NCI-H524 (cell line): ENCODE measurements at regions not wholly inside any gene's neighbourhood (a gene's known extent, or its start where the extent isn't known, plus 50 kb on each side); places are given as distances from the start of the nearest gene placed in this dataset.

Experiments
- DNase-seq, 2 experiments: peaks; one replicate each; lab custom pipeline; 2025; lab: John Stamatoyannopoulos, UW

DNA sequence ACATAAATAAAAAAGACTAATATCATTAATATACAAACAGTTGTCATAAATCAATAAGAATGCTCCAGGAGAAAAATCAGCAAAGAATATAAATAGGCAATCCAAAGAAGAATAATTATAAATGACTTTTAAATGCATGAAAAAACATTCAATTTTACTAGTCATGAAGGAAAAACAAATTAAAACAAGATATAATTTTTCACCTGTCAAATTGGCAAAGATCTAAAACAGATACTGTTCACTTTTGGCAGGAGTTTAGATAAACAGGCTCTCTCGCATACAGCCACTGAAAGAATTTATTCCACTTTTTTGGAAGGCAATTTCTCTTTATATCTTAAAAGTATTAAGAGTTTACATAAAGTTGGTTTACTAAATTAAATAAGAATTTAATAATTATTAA is 176.8 kb upstream of the SETBP1 start:
- DNase-seq: no peak

DNA sequence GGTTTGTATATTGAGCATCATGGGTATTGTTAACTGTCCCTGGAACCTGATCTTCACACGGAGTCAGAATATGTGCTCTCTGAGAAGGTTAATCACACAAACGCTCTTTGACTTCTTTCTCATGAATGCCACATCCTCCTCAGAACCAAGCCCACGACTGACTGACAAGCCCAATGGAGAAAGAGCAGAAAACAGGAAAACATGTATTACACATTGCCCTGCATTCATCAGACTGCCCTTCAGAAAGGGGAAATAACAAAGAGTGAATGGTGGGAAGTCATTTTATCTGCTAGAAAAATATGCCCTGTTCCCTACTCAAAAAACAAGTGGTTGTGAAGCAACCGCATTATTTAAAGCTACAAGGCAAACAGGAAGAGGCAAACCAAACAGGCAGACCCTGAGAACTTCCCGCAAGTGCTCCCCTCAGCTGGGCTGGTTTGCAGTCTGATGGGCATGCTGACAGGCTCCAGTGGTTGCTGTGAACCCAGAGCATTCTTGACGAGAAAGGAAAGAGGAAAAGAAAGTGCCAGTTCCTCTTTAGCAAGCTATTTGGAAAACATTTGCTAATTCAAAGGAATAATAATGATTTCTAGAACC is 172.9 kb upstream of the SETBP1 start:
- DNase-seq: no peak

DNA sequence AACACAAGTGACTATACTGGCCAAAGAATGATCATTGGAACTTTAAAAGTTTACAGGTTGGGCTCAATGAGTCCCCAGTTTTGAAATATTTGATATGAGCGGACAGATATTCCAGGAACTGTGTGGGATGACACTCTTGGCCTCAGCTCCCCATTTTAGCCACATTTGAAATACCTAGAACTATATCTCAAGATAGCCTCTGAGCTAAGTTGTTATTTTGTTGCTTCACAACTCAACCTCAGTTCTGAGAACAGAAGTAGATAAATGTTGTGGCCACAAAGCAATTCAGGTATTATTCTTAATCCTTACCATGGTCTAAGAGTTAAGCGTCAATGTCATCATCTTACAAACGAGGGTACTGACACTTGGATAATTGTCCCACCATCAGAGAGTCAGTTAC is 172.2 kb upstream of the SETBP1 start:
- no peak for DNase-seq

DNA sequence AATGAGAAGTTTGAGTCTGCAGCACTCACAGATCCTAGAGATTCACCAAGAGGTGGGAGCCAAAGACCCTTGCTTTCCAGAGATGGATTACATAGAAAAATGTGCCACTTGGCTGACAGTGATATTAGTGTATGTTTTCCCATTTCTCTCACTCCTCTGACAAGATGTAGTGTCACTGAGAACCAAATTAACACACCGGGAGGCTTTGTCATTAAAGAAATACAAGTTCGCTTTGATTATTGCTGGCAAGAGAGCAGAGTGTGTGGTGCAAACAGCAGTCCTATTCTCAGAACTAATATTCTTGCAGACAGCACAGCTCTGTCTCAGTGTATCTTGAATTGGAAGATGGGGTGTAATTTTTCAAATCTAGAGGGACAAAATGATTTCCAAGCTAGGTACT is 171.6 kb upstream of the SETBP1 start:
- DNase-seq: no peak

DNA sequence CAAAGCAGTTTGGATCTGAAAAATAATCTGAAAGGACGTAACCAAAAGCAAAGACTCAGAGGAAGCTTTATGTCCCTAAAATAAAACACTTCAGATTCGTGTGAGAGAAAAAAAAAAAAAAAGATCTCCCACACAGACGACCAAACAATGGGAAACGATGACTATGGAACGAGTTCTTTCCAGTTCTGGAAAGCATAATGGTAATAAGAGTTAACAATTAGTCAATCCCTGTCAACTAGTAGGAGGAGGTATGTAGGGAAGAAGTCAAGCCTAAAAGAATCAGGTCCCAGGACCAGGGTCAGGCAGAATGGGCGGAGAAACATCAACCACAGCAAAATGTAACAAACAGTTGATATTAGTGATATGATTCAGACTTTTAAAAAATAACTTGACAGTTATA is 170.3 kb upstream of the SETBP1 start:
- DNase-seq: no peak

DNA sequence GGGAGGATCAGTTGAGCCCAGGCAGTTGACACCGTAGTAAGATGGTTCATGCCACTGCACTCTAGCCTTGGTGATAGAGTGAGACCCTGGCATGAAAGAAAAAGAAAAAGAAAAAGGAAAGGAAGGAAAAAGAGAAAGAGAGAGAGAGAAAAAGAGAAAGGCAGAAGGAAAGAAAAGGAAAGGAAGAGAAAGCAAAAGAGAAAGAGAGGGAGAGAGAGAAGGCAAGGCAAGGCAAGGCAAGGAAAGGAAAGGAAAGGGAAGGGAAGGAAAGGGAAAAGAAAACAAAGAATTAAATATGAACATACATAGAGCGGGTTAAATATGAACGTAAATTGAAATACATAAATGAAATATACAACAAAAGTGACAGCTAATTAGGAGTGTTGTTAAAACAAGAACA is 167.5 kb upstream of the SETBP1 start:
- no peak for DNase-seq

DNA sequence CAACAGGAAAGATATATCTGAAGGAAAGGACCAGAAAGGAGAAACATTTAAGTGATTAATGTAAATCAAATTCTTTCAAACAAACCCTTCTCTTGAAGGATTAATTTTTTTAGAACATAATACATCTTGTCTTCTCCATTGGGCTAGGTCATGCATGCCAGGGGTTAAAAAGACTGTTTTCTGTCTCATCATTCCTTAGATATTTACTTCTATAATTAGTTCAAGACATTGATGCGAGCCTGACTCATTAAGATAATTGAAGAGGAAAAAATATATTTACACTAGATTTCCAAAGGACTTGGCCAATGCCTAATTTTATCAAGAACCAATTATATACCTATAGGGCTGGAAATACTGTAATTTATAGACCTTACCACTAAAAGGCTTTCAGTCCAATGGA is 166.6 kb upstream of the SETBP1 start:
- DNase-seq: no peak

DNA sequence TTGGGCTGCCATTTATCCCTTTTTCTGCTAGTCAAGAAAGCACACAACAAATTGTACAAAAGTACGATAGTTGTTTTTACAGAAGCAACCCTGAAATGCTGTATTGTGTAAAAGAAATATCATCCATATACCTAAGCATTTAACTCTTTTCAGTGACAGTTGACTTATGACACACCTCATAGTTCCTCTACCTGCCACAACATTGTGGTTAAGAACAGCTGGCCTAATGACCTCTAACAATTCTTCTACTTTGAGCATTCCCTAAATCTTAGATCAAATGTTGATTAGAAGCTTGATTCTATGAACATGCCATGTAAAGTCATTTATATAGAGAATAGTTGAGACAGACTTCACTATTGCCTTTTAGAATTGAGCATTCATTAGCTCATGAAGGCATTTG is 165.9 kb upstream of the SETBP1 start:
- no peak for DNase-seq

DNA sequence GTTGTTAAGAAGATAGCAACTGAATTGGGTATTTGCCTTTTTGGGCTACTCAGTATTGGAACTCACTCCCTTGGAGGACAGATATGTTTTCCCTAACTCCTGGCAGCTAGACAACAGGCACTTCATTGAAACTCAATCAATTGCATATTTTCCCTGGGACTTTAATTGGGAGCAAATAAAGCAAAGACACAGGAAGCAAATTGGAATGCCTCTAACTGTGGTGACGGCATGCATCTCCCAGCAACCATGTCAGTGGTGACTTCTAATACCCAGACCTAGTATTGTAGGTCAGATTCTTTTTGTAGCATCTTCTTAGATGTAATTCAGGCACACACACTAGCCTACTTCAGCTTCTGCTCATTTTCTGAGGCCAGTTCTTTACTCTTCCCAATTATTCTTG is 164.2 kb upstream of the SETBP1 start:
- no peak for DNase-seq

DNA sequence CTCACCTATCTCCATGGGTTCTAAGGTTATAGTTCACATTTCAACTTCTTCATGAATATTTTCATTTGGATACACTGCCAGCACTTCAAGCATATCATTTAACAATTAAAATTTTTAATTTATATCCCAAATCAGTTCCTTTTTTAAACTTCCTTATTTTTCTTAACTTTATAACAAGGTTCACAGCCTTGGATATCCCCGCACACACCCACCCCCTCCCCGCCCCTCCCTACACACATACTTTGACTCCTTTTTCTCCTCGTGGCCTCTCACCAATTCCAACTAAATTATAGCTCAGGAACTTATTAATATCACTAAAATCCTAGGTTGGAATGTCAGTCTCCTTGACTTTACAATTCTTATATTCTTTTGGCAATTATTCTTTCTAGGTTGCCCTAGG is 163.6 kb upstream of the SETBP1 start:
- no peak for DNase-seq

DNA sequence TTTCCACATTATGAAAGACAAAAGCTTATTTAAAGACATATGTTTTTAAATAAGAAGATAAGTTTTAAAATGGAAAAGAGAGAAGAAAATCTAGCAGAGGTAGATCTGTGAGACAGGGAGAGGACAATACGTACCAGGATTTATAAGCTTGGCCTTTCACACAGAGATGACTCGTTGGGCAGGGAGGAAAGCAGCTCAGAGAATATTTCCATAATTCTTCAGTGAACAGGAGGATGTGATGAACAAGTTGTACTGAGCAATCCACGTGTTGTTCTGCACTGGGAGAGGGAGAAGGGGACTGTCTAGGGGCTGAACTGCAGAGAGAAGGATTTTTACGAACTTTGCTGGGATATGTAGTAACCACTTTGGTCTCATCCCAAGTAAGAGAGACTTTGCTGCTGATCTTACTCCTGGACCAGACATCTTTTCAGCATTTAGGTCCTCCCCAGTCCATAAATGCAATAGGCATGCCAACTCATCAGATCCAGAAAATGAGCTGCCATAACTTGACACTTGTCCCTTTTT is 162.5 kb upstream of the SETBP1 start:
- no peak for DNase-seq

DNA sequence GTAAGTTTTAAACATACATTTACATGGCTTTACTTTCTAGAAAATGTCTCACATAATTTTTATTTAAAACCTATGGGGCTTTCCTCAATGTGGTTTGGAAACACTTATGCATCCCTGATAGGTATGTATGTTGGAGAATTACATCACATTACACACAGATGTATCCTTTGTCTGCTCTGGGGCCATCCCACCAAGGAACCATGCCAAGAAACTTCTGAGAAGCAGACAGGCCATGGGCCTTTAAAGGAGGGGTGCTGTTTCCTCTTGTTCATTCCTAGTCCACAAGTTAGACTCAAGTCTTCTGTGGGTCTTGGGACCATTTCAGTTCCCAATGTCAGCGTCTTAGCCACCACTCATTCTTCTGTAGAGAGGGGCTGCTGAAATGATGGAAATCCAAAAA is 162.0 kb upstream of the SETBP1 start:
- no peak for DNase-seq

DNA sequence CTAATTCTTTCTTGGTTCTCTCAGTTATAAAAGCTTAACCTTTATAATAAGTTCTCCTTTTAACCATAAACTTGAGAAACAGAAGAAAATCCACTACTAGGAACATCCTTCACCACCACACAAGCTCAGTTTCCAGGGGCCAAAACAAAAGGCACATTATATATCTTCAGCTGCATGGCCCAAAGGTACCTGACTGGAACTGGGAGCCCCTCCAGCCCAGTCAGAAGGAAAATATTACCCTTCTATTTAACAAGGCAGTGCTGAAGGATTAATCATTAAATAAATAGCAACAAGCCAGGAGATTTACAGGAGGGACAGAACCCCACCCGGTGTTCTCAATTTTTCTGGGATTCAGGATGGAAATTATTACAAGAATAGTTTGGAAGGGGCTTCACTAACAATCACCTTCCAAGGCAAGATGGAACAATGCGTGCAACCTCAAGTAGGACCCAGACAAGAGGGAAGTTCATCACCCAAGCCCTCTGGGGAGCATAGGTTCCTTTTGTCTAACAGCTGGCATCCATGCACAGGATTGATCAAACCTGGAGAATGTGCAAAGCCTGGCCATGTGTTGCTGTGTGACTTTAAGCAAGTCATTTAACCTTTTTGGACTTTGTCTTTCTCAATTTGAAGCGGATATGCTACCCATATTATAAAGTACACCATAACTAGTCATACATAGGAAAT is 159.6 kb upstream of the SETBP1 start:
- no peak for DNase-seq

DNA sequence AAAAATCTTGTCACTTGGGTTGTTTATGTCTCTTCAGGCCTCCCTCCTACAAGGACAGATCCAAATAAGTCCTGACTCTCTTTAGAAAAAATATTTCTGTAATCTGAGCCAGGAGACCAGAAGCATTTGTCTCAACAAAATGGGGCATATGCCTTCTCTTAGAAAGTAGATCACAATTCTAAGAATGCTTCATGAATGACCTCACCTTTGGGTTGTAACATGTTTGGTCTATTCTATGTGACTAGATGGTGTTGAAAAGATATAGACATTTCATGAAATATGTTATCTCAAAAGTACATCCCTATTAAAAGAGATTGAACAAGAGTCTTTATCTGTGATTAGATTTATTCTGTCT is 159.0 kb upstream of the SETBP1 start:
- DNase-seq: no peak

DNA sequence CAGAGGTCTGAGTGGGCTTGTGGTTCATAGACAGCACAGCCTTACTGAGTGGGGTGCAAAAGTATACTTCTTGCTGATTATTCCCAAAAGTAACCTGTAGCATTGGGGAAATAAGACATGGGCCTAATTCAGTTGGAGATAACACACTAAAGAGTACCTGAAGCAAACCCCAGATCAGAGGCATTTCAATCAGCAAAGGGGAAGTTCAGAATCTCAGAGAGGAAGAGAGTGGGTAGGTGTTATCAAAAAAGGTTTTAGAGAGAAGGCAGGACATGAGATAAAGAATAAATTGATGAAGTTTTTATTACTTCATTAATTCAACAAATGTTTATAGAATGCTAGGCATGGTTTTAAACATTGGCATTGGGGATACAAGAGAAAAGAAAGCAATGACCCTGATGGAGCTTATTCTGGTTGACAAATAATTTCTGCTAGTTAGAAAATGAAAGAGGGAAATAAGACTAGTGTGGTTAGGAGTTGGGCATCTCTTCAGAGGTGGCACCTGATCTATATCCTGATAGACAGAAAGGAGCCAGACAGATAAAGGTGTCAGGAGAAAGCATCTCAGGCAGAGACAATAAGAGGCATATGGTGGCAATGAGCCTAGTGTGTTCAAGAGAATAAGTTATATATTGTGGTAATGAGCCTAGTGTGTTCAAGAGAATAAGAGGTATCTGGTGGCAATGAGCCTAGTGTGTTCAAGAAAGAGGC is 153.8 kb upstream of the SETBP1 start:
- no peak for DNase-seq

DNA sequence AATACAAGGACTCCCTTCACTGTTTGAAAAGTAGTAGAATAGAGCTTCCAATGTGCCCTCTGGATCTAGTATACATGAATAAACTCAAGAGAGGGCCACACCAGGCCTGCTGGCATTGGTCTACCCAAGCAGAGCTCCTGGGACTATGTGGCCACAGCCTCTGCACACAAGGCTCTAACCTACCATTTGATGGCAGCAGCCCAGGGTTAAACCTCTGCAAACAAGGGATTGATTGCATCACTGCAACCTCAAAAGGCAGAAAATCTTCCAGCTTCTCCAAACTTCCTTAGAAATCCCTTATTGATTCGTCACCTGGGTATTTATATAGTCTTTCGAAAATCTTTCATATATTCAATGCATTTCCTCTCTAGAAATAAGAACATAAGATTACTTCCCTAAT is 147.6 kb upstream of the SETBP1 start:
- no peak for DNase-seq

DNA sequence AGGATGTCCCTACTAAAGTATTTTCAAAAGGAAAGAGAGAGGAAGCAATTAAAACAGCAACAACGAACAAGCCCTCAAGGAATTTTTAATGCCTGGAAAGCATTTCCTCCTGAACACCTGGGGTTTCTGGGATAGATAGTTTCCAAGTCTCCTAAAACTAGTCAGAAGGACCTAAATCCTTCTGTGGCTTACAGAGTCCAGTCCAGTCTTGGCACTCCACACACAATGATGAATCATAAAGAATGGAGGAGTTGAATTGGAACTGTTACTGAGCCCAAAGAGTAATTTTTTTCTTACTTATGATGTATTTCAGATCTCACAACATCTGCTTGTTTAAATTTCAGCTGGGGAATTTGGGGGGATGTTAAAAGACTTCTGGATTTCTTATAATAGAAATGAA is 144.6 kb upstream of the SETBP1 start:
- no peak for DNase-seq

DNA sequence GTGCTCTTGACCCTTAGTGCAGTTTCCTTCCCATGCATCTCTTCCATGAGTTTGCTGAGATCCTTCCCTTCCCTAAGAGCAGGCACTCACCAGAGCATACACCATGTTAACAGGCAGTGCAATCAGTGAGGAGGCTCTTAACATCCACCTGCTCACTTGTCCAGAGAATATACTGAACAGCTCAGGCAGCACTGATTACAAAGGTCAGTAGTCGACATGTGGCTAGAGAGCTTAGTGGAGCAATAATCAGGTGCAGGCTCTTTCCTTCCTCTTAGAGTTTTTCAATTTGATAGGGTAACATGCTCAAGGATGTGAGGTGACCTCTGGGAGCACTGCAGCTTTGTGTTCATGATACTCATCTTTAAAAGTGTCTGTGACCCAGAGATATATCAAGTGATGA is 144.1 kb upstream of the SETBP1 start:
- peak in 1 of 2 experiments; percentile 52 for DNase-seq

DNA sequence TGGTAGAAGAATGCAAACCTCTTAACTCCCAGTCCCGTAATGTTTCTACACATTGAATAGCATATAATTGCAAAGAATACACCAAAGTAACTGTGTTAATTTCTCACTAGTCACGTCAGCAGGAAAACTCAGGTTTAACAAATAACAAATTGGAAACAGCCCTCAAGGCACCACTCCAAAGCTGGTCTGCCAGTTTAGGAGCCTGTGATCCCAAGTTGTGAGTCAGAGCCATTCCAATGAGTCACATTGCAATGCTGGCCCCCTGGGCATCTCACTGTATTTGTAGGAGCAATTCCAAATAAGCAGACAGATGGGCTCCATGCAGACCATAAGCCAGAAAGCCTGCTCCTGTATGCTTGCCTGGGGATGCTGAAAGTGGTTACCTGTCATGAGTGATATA is 143.2 kb upstream of the SETBP1 start:
- peak in 1 of 2 experiments; percentile 26 for DNase-seq

DNA sequence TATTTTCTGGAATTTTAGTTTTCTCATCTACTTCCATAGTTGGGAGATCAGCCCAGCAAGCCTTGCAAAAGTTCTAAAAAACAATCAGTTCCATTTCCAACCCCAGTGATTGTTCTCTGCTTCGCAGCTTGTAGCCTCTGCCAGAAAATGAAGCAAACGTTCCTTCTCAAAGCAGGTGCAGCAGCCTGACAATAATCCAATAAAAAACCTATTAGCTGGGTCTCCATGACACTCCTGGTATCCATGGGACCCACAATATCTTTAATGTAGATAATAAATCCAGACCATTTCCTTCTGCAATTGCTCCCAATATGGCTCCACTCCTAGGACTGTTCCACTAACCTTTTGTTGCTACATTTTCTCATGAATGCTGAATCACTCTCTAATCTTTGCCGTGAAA is 140.8 kb upstream of the SETBP1 start:
- DNase-seq: no peak

DNA sequence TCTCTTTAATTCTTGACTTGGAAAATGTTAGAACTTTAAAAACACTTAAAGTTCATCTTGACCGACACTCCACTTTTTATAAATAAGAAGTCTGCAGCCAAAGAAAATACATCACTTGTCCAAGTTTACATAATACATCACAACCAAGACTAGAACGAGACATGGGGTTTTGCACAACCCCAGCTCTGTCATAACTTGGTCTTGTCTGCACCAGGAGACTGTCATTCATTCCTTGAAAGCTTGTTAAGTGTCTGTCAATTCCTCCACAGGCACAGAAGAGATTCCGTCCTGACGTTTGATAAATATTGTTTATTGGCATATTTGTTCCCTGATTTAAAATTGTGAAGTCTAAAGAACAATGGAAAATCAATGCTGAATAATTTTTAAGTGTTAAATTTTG is 139.5 kb upstream of the SETBP1 start:
- no peak for DNase-seq

DNA sequence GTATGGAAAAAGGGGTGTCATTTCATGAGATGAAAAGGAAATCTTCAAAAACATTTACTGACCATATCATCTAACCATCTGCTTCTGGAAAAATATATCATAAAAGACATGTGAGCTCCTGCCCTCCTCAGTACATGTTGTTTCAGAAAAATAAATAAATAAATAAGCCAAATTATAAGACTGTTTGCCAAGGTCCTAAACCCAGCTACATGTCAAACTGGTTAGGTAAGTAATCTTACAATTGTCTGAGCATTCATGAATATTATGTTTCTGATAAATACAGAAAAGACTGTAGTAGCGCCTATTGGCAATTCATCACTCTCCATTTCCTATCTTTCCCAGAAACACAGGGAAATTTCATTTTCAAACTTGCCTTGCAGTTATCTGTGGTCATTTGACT is 138.9 kb upstream of the SETBP1 start:
- DNase-seq: no peak

DNA sequence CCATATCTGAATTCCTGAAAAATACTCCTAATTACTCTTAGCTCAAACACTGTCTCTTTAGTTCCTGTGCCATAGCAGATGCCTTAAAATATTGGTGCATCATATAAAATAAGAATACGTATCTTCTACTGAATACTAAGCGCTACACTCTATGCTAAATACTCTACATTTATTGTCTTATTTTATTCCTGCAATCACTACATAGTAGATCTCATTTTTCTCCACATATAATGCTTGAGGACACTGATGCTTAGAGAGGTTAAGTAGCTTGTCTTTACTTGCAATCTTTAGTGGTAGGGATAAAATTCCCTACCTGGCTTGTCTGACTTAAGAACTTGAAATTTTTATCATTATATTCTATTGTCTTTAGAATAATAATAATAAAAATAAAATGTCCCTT is 137.3 kb upstream of the SETBP1 start:
- no peak for DNase-seq
